Kidney (tissue), 13 donors: ENCODE measurements at regions not wholly inside any gene's neighbourhood (a gene's known extent, or its start where the extent isn't known, plus 50 kb on each side); places are given as distances from the start of the nearest gene placed in this dataset.
A peak's percentile ranks its signal among the peaks of the same experiment; 100 is the strongest.

ENCODE experiments used
- DNase-seq, 5 donors: peaks; one replicate each; pipeline ENCODE4 v3.0.0-alpha.2; 2013 to 2020
- FAIRE-seq: peaks from 2 replicates; lab custom pipeline; 2012; peaks lifted over from hg19 to GRCh38; lab: Jason Lieb, UNC
- H3K27ac ChIP-seq, 2 donors: one replicate each; pipeline ENCODE4 v1.7.0; 2013; ENCODE audit warnings: low read depth in 2 of 2, low read length in 2 of 2, inconsistent platforms in 1 of 2
- H3K27me3 ChIP-seq: one replicate; pipeline ENCODE4 v1.7.1; 2013; ENCODE audit warnings: low read length, inconsistent platforms; ENCODE audit not compliant: control insufficient read depth, insufficient read depth
- H3K36me3 ChIP-seq, 3 donors: one replicate each; pipeline versions ENCODE4 v1.7.0 to v1.7.1; 2013; ENCODE audit warnings: low read length in 3 of 3, control low read depth in 1 of 3, inconsistent platforms in 1 of 3; ENCODE audit not compliant: insufficient read depth in 3 of 3, control insufficient read depth in 2 of 3
- H3K4me1 ChIP-seq, 3 donors: one replicate each; pipeline versions ENCODE4 v1.7.0 to v1.7.1; 2013; ENCODE audit warnings: low read length in 3 of 3, inconsistent platforms in 1 of 3, low read depth in 1 of 3; ENCODE audit not compliant: control insufficient read depth in 2 of 3, insufficient read depth in 2 of 3
- H3K4me3 ChIP-seq, 3 donors: one replicate each; pipeline versions ENCODE4 v1.7.0 to v1.8.1; 2013; ENCODE audit warnings: low read length in 3 of 3, control low read depth in 1 of 3, inconsistent platforms in 1 of 3
- H3K9ac ChIP-seq, 3 donors: one replicate each; pipeline versions ENCODE4 v1.7.0 to v1.7.1; 2013; ENCODE audit warnings: low read length in 3 of 3, control low read depth in 1 of 3, inconsistent platforms in 1 of 3
- H3K9me3 ChIP-seq, 3 donors: one replicate each; pipeline versions ENCODE4 v1.7.0 to v1.7.1; 2013; ENCODE audit warnings: low read length in 3 of 3, control low read depth in 1 of 3, inconsistent platforms in 1 of 3; ENCODE audit not compliant: control insufficient read depth in 2 of 3, insufficient read depth in 1 of 3
- intact Hi-C: fragments of 100-400 bp; cut with DNase I; formaldehyde crosslinking; loops from one replicate; pipeline ENCODE4 v1.11.1; 2022
- TF ChIP-seq, protein P1 (sequence below): IDR thresholded peaks from 3 replicates; pipeline ENCODE4 v1.5.1; 2012; ENCODE audit warnings: mild to moderate bottlenecking, moderate library complexity, borderline replicate concordance; ENCODE audit not compliant: insufficient read depth; ENCODE audit errors: extremely low read depth
- donor health status: control.
- donor health status: control.
- donor health status: control.
- donor health status: control.
- donor health status: control.
- donor health status: DM: yes; HTN: yes; CAD: no.
- donor health status: Normal renal cell carcinoma (clear cell type).

GRCh38 chr12:85747941-85748495, 88.2 kb downstream of the RASSF9 start:
- no peaks in the 10 kb centered on the region for H3K9me3 ChIP-seq
- no peaks in the 10 kb centered on the region for H3K27me3 ChIP-seq
- H3K4me3 ChIP-seq: no peak overlapping the region
- TF ChIP-seq, protein P1, sequence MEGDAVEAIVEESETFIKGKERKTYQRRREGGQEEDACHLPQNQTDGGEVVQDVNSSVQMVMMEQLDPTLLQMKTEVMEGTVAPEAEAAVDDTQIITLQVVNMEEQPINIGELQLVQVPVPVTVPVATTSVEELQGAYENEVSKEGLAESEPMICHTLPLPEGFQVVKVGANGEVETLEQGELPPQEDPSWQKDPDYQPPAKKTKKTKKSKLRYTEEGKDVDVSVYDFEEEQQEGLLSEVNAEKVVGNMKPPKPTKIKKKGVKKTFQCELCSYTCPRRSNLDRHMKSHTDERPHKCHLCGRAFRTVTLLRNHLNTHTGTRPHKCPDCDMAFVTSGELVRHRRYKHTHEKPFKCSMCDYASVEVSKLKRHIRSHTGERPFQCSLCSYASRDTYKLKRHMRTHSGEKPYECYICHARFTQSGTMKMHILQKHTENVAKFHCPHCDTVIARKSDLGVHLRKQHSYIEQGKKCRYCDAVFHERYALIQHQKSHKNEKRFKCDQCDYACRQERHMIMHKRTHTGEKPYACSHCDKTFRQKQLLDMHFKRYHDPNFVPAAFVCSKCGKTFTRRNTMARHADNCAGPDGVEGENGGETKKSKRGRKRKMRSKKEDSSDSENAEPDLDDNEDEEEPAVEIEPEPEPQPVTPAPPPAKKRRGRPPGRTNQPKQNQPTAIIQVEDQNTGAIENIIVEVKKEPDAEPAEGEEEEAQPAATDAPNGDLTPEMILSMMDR: no peak
- intact Hi-C loops: no loop called here
- no peaks in the 10 kb centered on the region for H3K4me1 ChIP-seq
- FAIRE-seq (no peak), DNase-seq (peak in 2 of 5 donors; percentile 24 to 34)
- no peak overlapping the region for H3K9ac ChIP-seq
- no peaks in the 10 kb centered on the region for H3K36me3 ChIP-seq
- no peak overlapping the region for H3K27ac ChIP-seq
